Cardiac fibroblast (primary cell): ENCODE measurements at regions not wholly inside any gene's neighbourhood (a gene's known extent, or its start where the extent isn't known, plus 50 kb on each side); places are given as distances from the start of the nearest gene placed in this dataset.

ENCODE experiments used
- DNase-seq, 2 donors: peaks; one replicate each; pipeline versions ENCODE4 v3.0.0 to v3.0.0-alpha.2; 2010; ENCODE audit warnings: low read depth in 2 of 2
- H3K4me3 ChIP-seq, 2 donors: replicated peaks in 1 of 2; 1 replicate in 1 of 2; 2 replicates in 1 of 2; pipeline ENCODE4 v1.5.1; 2011; ENCODE audit warnings: low read depth in 2 of 2, low read length in 2 of 2, mild to moderate bottlenecking in 2 of 2, moderate library complexity in 1 of 2
- TF ChIP-seq, protein P1 (sequence below): IDR thresholded peaks from one replicate; pipeline ENCODE4 v1.5.1; 2011; ENCODE audit warnings: low read depth, mild to moderate bottlenecking, low read length, inconsistent platforms

DNA sequence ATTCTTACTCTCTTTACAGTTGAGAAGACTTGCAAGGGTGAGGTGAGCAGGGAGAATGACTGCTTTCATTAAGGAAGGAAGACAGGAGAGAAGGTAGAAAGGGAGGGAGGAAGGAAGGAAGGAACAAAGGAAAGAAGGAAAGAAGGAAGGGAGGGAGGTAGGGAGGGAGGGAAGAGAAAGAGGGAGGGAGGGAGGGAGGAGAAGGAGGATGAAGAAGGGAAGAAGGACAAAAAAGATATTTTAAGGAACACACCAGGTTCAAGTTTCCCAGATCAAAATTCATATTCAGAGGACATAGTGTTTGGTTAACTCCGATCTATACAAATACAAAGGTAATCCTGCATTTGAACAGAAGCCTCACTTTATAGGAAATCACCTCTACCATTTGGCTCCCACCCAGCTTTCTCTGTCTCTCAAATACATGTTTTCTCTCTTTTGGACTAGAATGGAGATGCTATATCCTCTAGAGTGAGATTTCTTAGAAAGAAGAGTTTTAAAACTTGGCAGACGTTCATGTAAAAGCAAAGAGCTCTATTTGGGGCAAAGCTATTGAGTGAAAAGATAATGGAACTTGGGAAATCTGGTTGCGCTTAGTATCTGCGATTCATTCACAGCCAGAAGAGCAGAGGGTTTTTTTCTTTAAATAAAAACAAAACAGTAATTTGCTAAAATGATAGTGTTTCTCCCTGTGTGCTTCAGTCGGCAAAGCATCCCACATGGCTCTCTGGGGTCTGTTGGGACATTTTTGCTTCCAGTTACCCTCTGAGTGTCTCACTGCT, 261.9 kb upstream of the LYZL1 start:
- peak in 1 of 2 donors; percentile 38 for DNase-seq
- TF ChIP-seq, protein P1, sequence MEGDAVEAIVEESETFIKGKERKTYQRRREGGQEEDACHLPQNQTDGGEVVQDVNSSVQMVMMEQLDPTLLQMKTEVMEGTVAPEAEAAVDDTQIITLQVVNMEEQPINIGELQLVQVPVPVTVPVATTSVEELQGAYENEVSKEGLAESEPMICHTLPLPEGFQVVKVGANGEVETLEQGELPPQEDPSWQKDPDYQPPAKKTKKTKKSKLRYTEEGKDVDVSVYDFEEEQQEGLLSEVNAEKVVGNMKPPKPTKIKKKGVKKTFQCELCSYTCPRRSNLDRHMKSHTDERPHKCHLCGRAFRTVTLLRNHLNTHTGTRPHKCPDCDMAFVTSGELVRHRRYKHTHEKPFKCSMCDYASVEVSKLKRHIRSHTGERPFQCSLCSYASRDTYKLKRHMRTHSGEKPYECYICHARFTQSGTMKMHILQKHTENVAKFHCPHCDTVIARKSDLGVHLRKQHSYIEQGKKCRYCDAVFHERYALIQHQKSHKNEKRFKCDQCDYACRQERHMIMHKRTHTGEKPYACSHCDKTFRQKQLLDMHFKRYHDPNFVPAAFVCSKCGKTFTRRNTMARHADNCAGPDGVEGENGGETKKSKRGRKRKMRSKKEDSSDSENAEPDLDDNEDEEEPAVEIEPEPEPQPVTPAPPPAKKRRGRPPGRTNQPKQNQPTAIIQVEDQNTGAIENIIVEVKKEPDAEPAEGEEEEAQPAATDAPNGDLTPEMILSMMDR, result no peak
- H3K4me3 ChIP-seq, result no peak overlapping the region

GRCh38 chr10:29028486-29028885, 260.4 kb upstream of the LYZL1 start:
- DNase-seq, result no peak
- H3K4me3 ChIP-seq, result no peak overlapping the region
- TF ChIP-seq, protein P1, result no peak

GRCh38 chr10:29030900-29031299, 258.0 kb upstream of the LYZL1 start:
- no peak overlapping the region for H3K4me3 ChIP-seq
- DNase-seq, result peak in 1 of 2 donors; percentile 70
- TF ChIP-seq, protein P1, result no peak

DNA sequence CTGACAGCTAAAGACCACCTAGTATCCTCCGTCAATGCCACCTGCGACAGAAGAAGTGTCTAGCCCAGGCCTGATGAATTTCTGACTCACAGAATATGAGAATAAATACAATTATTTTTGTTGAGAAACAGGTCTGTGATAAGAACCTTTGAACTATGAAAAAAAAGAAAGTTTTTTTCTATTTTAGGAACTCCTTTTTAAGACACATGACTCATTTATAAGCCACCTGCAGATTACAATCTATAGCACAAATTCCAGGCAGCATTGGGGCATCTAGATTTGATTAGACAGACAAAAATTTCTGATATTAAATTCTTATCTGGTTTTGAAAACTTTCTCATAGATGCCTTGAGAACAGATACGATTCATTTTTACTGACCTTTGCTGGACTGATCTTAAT, 256.7 kb upstream of the LYZL1 start:
- DNase-seq, result no peak
- no peak overlapping the region for H3K4me3 ChIP-seq
- TF ChIP-seq, protein P1, result no peak

DNA sequence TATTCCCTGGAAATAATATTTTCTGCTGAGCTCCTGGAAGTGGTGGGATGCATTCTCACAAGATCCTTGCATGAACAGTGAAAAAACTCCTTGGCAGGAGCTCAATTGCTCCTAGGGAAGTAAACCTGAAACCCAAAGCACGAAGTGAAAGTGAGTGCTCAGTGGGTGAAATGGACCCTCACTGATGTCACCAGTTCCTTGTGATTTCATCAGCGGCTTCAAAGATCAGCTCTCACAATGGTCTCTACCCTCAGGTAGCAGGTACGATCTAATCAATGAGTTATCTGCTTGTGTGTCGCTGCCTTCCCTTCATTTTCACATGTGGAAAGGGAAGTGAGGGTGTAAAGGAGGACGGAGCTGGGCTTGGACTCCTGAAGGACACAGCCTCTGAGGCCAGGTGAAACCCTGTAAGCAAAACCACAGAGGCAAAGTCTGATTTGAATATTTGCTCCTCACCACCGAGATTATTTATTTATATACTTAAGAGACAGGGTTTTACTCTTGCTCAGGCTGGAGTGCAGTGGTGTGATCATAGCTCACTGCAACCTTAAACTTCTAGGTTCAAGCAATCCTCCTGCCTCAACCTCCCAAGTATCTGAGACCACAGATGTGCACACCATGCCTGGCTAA, 255.4 kb upstream of the LYZL1 start:
- DNase-seq, result no peak
- TF ChIP-seq, protein P1, result no peak
- H3K4me3 ChIP-seq, result no peak overlapping the region

DNA sequence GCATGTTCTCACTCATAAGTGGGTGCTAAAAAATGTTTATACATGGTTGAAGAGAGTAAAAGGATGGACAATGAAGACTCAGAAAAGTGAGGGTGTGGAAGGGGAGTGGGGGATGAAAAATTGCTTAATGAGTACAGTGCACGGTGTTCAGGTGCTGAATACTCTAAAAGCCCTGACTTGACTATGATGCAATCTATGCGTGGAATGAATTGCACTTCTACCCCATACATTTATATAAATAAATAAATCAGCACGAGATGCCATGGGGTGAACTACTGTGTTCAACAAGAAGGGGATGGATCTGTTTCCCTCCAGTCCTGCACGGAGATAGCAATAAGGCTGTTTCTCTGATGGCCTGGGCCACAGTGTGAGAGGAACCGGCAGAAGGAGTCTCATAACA, 254.3 kb upstream of the LYZL1 start:
- no peak overlapping the region for H3K4me3 ChIP-seq
- TF ChIP-seq, protein P1, result no peak
- no peak for DNase-seq

DNA sequence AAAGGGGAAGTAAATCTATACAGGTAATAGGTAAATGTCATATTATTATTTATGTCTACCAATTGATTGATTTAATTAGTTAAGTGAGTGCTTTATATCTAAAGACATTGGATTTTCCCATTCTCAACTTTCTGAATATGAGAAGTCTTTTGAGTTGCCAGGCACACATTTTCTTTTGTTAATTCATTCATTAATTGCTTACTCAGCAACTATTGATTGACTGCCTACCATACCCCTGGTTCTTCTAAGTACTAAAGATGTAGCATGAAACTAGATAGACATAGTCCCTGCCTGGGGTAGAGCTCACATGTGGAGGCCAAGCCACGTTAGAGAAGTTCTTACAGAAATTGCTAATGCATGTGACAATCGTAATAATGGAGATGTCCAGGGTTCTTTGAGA, 253.1 kb upstream of the LYZL1 start:
- H3K4me3 ChIP-seq, result no peak overlapping the region
- TF ChIP-seq, protein P1, result no peak
- no peak for DNase-seq
